ENCODE measurements at regions not wholly inside any gene's neighbourhood (a gene's known extent, or its start where the extent isn't known, plus 50 kb on each side); places are given as distances from the start of the nearest gene placed in this dataset.

- DNase-seq (ENCODE audit: low read depth in 1 of 2, low spot score in 2 of 2) (no peak), FAIRE-seq (no peak)
- Histone ChIP-seq H3K4ac (replicated peaks; ENCODE audit: insufficient read length, low read depth, low read length) (no peak overlapping the region), H4K5ac (ENCODE audit: insufficient read length, low read depth, low read length) (no peak overlapping the region), H3K9ac (replicated peaks in 1 of 4; ENCODE audit: extremely low read depth in 1 of 4, low read depth in 3 of 4, low read length in 3 of 4) (no peak overlapping the region), H3K36me3 (ENCODE audit: control insufficient read depth in 2 of 4, insufficient read depth in 4 of 4, low read length in 3 of 4) (no peaks in the 10 kb centered on the region), H2BK15ac (ENCODE audit: low read length) (no peak overlapping the region), H3K79me1 (ENCODE audit: low read depth, low read length) (no peaks in the 10 kb centered on the region), H3K23ac (ENCODE audit: insufficient read length) (no peak overlapping the region), H2AFZ (ENCODE audit: low read length) (no peak overlapping the region), H2BK120ac (replicated peaks; ENCODE audit: low read depth, low read length) (no peak overlapping the region), H3K4me2 (ENCODE audit: insufficient read depth in 1 of 2, low read depth in 2 of 2, low read length in 2 of 2) (no peak overlapping the region), H2BK12ac (ENCODE audit: low read depth, low read length) (no peak overlapping the region), H3K4me1 (replicated peaks in 1 of 4; ENCODE audit: control insufficient read depth in 3 of 4, insufficient read depth in 4 of 4, low read length in 3 of 4) (no peaks in the 10 kb centered on the region), H2AK5ac (ENCODE audit: low read depth, low read length) (no peak overlapping the region), H3K27me3 (replicated peaks in 1 of 4; ENCODE audit: control insufficient read depth in 3 of 4, extremely low read depth in 1 of 4, insufficient read depth in 3 of 4, low read length in 3 of 4) (no peaks in the 10 kb centered on the region), H3K18ac (ENCODE audit: extremely low read depth, low read length) (no peak overlapping the region), H2BK20ac (ENCODE audit: low read length) (no peak overlapping the region), H3K14ac (ENCODE audit: insufficient read length) (no peak overlapping the region), H4K20me1 (replicated peaks in 1 of 2; ENCODE audit: control insufficient read depth in 1 of 2, insufficient read depth in 2 of 2, low read length in 2 of 2) (no peaks in the 10 kb centered on the region), H3K23me2 (ENCODE audit: low read depth, low read length) (no peaks in the 10 kb centered on the region), H2BK5ac (ENCODE audit: low read depth, low read length) (no peak overlapping the region), H4K91ac (replicated peaks; ENCODE audit: insufficient read length, low read length) (no peak overlapping the region), H4K8ac (ENCODE audit: extremely low read depth, insufficient read depth, low read length) (no peak overlapping the region), H3K4me3 (ENCODE audit: extremely low read depth in 1 of 4, insufficient read depth in 2 of 4, low read depth in 3 of 4, low read length in 4 of 4) (no peak overlapping the region), H3K27ac (ENCODE audit: low read depth, low read length) (no peak overlapping the region), H3K79me2 (ENCODE audit: control insufficient read depth in 1 of 2, insufficient read depth in 2 of 2, low read length in 2 of 2) (no peaks in the 10 kb centered on the region), H3K56ac (replicated peaks; ENCODE audit: insufficient read length, low read depth, low read length) (no peak overlapping the region), H3K9me3 (ENCODE audit: insufficient read depth in 2 of 2, low read depth in 1 of 2, low read length in 1 of 2) (no peaks in the 10 kb centered on the region)
- ChIA-PET CTCF (ENCODE audit: partially characterized antibody) (interaction anchor here (0.8 to 1.5 kb wide), 2 partner anchors 32 to 37 kb away, joined by 3 to 6 read pairs; no protein-coding TSS in a partner anchor), POLR2A (ENCODE audit: partially characterized antibody) (no interaction called here)
- TF ChIP-seq MAFK (IDR thresholded peaks at IDR 0.05; ENCODE audit: low read depth, low read length) (peak; percentile 36; the same call in 1 of the 2 replicates), RFX5 (IDR thresholded peaks at IDR 0.05; ENCODE audit: borderline replicate concordance, low read depth, low read length) (no peak)
- 90% methylated on average over 5 of the region's 5 CpGs; no CpG with 5 or more reads in 1 of the 2 experiments for WGBS, 2 experiments (ENCODE audit: extremely low coverage in 1 of 2, insufficient coverage in 1 of 2, insufficient read length in 1 of 2, insufficient replicate concordance in 2 of 2, low coverage in 1 of 2, low lambda C conversion rate in 2 of 2, missing lambda C conversion rate in 1 of 2)
These were observed 510.5 kb upstream of the ATXN8OS start for GRCh38 chr13:69597088-69597487.

All from H1 (cell line).